HG03097 (cell line): ENCODE measurements at regions not wholly inside any gene's neighbourhood (a gene's known extent, or its start where the extent isn't known, plus 50 kb on each side); places are given as distances from the start of the nearest gene placed in this dataset.
"Not testable (repeated sequence)": the region's sequence is repeated elsewhere in the genome, so short reads cannot be mapped to it uniquely, and the experiment has no call there.

Source experiments
- ATAC-seq: cut with Tn5 transposase; IDR thresholded peaks from one replicate; pipeline ENCODE4 v1.9.1; 2021; ENCODE audit not compliant: unreplicated experiment, low FRiP score

GRCh38 chr18:28342231-28342630 is 165.3 kb upstream of the CDH2 start:
- no peak for ATAC-seq

- no peak for ATAC-seq
Observed at GRCh38 chr18:28338316-28338715, 161.4 kb upstream of the CDH2 start.

- ATAC-seq, result no peak
Observed at GRCh38 chr18:28334516-28334915, 157.6 kb upstream of the CDH2 start.

GRCh38 chr18:28332071-28332470 is 155.1 kb upstream of the CDH2 start:
- no peak for ATAC-seq

GRCh38 chr18:28331551-28331950 is 154.6 kb upstream of the CDH2 start:
- no peak for ATAC-seq

GRCh38 chr18:28313602-28314001 is 136.7 kb upstream of the CDH2 start:
- no peak for ATAC-seq

GRCh38 chr18:28288784-28289183 is 111.9 kb upstream of the CDH2 start:
- ATAC-seq, result no peak

GRCh38 chr18:28287146-28287545 is 110.2 kb upstream of the CDH2 start:
- ATAC-seq, result no peak

- no peak for ATAC-seq
Observed at GRCh38 chr18:28284132-28284531, 107.2 kb upstream of the CDH2 start.

- ATAC-seq, result no peak
Observed at GRCh38 chr18:28281400-28281799, 104.5 kb upstream of the CDH2 start.

GRCh38 chr18:28269750-28270149 is 92.8 kb upstream of the CDH2 start:
- no peak for ATAC-seq

GRCh38 chr18:28267878-28268625 is 91.1 kb upstream of the CDH2 start:
- ATAC-seq, result no peak

GRCh38 chr18:28267276-28267675 is 90.3 kb upstream of the CDH2 start:
- no peak for ATAC-seq

GRCh38 chr18:28256166-28256565 is 79.2 kb upstream of the CDH2 start:
- no peak for ATAC-seq

GRCh38 chr18:28248653-28249052 is 71.7 kb upstream of the CDH2 start:
- ATAC-seq, result no peak

- not testable (repeated sequence) for ATAC-seq
Observed at GRCh38 chr18:28240626-28241025, 63.7 kb upstream of the CDH2 start.

GRCh38 chr18:28236487-28236886 is 59.6 kb upstream of the CDH2 start:
- ATAC-seq, result no peak
